Urinary bladder (tissue), 3 donors: ENCODE measurements at regions not wholly inside any gene's neighbourhood (a gene's known extent, or its start where the extent isn't known, plus 50 kb on each side); places are given as distances from the start of the nearest gene placed in this dataset.
"Not testable (repeated sequence)": the region's sequence is repeated elsewhere in the genome, so short reads cannot be mapped to it uniquely, and the experiment has no call there.

Source experiments
- DNase-seq: peaks from one replicate; pipeline ENCODE4 v3.0.0-alpha.2; 2015; ENCODE audit errors: extremely low spot score
- H3K27ac ChIP-seq: one replicate; pipeline ENCODE4 v1.5.1; 2013; ENCODE audit warnings: low read depth, mild to moderate bottlenecking, moderate library complexity
- H3K36me3 ChIP-seq: one replicate; pipeline ENCODE4 v1.6.1; 2013; ENCODE audit warnings: mild to moderate bottlenecking, moderate library complexity; ENCODE audit not compliant: insufficient read depth
- H3K4me1 ChIP-seq: one replicate; pipeline ENCODE4 v1.6.1; 2013; ENCODE audit warnings: mild to moderate bottlenecking, moderate library complexity; ENCODE audit not compliant: insufficient read depth
- H3K4me3 ChIP-seq: one replicate; pipeline ENCODE4 v1.5.1; 2013; ENCODE audit warnings: low read depth, low read length
- WGBS: extraction: QIAGEN DNeasy Blood & Tissue Kit; methylation state at CpG from one replicate; pipeline ENCODE4 v1.1.7; 2013; 5-methylcytosine and 5-hydroxymethylcytosine counted together
- donor health status: healthy with polysubstance abuse.
- donor health status: healthy.

DNA sequence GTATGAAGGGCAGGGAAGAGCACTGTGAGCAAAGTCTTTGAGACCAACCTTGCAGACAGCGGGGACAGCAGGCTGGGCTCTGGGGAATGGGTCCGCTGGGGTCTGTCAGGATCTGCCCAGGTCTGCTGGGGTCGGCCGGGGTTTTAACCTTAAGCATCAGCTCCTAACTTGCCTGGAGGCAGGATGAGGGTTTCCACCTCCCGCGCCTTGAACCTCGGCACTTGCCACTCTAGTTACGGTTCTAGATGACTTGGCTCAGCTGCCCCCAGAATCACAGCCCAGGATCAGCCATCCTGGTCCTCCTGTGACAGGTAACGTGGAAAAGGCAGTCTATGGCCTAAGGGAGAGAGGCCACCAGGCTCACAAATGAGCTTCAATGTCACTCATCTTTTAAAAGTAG lies 50.4 kb upstream of the CACUL1 start:
- 92% methylated on average over 9 of the region's 9 CpGs for WGBS
- no peaks in the 10 kb centered on the region for H3K4me1 ChIP-seq
- no peaks in the 10 kb centered on the region for H3K36me3 ChIP-seq
- H3K4me3 ChIP-seq: no peak overlapping the region
- H3K27ac ChIP-seq: no peak overlapping the region
- no peak for DNase-seq

GRCh38 chr10:118807512-118808305 lies 52.9 kb upstream of the CACUL1 start:
- H3K27ac ChIP-seq: no peak overlapping the region
- no peaks in the 10 kb centered on the region for H3K4me1 ChIP-seq
- 87% methylated on average over 13 of the region's 13 CpGs for WGBS
- H3K36me3 ChIP-seq: no peaks in the 10 kb centered on the region
- no peak for DNase-seq
- H3K4me3 ChIP-seq: no peak overlapping the region

DNA sequence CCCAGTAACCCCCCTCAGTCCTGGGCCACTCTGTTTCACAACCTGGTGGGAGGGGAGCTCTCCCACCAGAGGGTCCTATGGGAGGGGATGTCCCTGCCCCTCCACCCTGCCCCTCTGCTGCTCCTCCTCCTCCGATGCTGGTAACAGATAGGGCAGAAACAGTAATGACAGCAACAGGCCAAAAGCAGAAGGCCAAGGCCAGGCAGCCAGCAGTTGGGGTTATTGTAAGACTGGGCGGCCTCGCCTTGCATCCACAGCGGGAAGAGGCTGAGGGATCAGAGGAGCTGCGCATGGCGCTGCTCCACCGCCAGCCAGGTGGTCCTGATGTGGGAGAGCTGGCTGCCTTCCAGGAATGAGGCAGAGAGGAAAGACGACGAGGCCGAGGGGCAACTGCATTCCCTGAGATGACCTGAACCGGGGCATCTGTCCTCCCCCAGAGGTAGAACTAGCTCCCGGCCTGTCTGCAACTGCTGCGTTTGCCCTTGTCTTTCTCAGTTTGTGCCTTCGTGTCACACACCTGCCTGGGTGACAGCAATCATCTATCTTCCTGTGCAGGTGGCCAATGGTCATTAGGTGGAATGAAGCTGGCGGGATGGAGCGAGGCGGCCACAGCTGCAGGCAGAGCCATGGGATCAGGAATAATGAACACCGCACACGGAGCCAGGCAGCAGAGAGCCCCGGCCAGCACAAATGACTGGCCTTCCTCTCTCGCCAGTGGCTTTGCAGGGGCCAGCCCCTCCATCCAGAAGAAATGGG lies 54.0 kb upstream of the CACUL1 start:
- H3K36me3 ChIP-seq: no peaks in the 10 kb centered on the region
- DNase-seq: no peak
- WGBS: 86% methylated on average over 21 of the region's 21 CpGs

GRCh38 chr10:118809357-118810220 lies 54.8 kb upstream of the CACUL1 start:
- WGBS: 77% methylated on average over 20 of the region's 20 CpGs
- Histone ChIP-seq H3K4me1 (no peaks in the 10 kb centered on the region), H3K27ac (no peak overlapping the region), H3K36me3 (no peaks in the 10 kb centered on the region), H3K4me3 (no peak overlapping the region)
- DNase-seq: no peak

More for the DNA sequence above, 54.0 kb upstream of the CACUL1 start:
- Histone ChIP-seq H3K27ac (no peak overlapping the region), H3K4me3 (no peak overlapping the region), H3K4me1 (no peaks in the 10 kb centered on the region)

- 57% methylated on average over 5 of the region's 5 CpGs for WGBS
- no peak overlapping the region for H3K27ac ChIP-seq
- no peaks in the 10 kb centered on the region for H3K4me1 ChIP-seq
- H3K36me3 ChIP-seq: no peaks in the 10 kb centered on the region
- H3K4me3 ChIP-seq: no peak overlapping the region
- no peak for DNase-seq
Measured at GRCh38 chr10:118810796-118811505, 56.2 kb upstream of the CACUL1 start.

DNA sequence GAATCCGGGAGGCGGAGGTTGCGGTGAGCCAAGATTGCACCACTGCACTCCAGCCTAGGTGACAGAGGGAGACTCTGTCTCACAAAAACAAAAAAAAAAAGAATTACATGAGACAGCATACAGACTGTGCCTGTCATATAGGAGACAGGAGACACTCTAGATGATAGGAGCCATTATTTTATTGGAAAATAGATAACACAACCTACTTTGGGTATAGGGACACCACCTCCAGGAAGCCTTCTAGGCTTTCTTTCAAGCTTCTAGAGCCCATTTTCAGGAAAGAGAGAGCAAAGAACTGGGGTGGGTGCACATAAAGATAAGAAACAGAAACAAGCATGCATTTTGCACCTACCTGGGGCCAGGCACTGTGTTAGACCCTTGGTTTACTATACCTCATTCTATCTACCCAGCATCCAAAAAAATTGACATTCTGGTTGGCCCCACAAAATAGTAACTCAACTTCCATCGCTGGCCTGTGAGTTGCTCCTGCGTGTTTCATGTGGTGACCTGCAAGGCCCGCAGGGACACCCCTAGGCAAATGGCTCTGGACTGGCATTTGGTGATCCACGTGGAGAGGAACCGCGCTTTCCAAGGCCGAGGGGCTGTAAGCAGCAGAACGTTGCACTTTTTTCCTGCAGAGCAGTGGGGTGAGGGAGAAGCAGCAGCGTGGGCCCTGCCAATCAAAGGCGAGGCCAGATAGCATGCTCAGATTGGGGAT lies 57.1 kb upstream of the CACUL1 start:
- no peak overlapping the region for H3K27ac ChIP-seq
- no peak overlapping the region for H3K4me3 ChIP-seq
- H3K4me1 ChIP-seq: no peaks in the 10 kb centered on the region
- DNase-seq: no peak
- 66% methylated on average over 13 of the region's 13 CpGs for WGBS
- H3K36me3 ChIP-seq: no peaks in the 10 kb centered on the region

DNA sequence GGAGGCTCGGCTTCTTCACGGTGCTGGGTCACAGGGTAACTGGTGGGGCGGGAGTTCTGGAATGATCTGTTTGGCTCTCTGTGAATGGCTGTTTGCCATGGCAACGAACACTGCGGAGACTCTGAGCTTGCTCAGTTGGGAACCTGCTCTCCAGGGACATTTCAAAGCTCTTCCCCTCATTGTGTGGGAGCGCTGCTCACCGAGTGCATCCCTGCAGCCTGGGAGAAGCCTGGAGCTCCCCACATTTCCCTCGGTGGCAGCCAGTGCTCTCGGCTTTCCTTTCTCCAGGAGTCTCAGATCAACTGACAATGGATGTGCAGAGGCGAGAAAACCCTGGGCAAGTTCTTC lies 57.6 kb upstream of the CACUL1 start:
- WGBS: 43% methylated on average over 10 of the region's 10 CpGs
- DNase-seq: no peak
- no peak overlapping the region for H3K27ac ChIP-seq
- no peaks in the 10 kb centered on the region for H3K4me1 ChIP-seq
- H3K4me3 ChIP-seq: no peak overlapping the region
- no peaks in the 10 kb centered on the region for H3K36me3 ChIP-seq

- not testable (repeated sequence) for DNase-seq, H3K4me3 ChIP-seq, H3K36me3 ChIP-seq, H3K27ac ChIP-seq, H3K4me1 ChIP-seq
- WGBS: 91% methylated on average over 13 of the region's 13 CpGs
Measured at GRCh38 chr10:118813001-118813400, 58.2 kb upstream of the CACUL1 start.

DNA sequence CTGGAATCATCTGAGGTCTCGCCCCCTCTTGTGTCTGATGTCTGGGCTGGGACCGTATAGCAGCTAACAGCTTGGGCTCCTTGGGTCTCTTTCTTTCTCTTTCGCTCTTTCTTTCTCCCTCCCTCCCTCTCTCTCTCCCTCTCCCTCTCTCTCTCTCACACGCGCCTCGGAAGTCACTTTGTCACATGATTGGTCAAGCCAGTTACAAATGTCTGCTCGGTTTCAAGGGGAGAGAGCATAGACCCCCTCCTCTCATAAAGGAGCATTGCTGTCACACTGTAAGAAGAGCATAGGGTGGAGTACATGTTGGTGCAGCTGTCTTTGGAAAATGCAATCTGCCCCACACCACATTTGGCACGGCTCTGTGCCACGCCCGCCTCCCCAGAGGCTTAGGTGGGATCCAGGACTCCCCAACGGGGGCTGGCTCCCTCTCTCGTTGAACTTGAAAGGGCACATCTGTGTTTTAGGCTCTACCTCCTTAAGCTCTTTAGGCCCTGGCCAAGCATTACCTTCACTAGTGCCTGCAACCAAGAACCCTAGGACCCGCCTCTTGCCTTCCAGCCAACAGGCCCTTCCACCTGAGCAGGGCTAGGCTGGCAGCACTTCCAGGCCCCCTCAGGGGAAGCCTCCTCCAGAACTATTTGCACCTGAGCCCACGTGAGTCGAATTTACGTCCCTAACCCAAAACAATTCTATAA lies 61.9 kb upstream of the CACUL1 start:
- WGBS: 80% methylated on average over 16 of the region's 16 CpGs
- no peaks in the 10 kb centered on the region for H3K4me1 ChIP-seq
- no peak for DNase-seq
- H3K27ac ChIP-seq: no peak overlapping the region
- H3K4me3 ChIP-seq: no peak overlapping the region
- no peaks in the 10 kb centered on the region for H3K36me3 ChIP-seq

DNA sequence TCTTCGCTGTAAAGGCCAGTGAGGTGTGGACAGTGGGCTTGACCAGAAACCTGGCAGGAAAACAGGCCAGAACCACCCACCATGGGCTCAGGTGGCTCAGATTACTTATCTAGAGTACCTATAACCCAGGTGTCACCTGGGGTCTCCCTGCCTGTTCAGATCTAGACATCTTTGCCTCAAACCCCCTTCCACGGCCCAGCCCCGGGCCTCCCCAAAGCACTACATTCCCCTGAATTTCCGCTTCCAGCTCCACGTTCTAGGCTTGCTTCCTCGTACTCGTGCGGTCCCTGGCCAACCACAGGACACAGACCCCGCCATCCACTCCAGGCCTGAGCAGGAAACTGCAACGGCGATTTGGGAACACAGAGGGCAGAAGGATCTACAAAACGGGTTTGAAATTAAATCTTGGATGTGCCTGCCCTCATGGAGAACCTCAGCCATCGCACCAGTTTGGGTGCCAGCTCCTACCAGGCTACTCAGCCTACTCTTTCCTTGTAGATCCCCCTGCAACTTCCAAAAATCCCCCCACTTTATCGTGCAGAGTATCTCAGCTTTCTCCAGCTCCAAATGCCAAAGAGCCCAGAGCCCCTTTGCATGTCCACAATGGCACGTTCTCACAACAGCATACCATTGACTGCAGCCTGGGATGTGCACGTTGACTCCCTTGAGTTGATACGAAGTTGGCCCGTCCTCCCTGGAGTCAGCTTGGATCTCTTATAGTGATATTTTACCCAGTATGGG lies 62.7 kb upstream of the CACUL1 start:
- 91% methylated on average over 18 of the region's 18 CpGs for WGBS
- H3K27ac ChIP-seq: no peak overlapping the region
- H3K4me1 ChIP-seq: no peaks in the 10 kb centered on the region
- H3K4me3 ChIP-seq: no peak overlapping the region
- DNase-seq: no peak
- H3K36me3 ChIP-seq: no peaks in the 10 kb centered on the region

GRCh38 chr10:118818621-118819221 lies 64.0 kb upstream of the CACUL1 start:
- no peak for DNase-seq
- no peak overlapping the region for H3K27ac ChIP-seq
- H3K36me3 ChIP-seq: no peaks in the 10 kb centered on the region
- WGBS: 78% methylated on average over 17 of the region's 17 CpGs
- H3K4me1 ChIP-seq: no peaks in the 10 kb centered on the region
- no peak overlapping the region for H3K4me3 ChIP-seq
